Choroid plexus epithelial cell (primary cell): ENCODE measurements at regions not wholly inside any gene's neighbourhood (a gene's known extent, or its start where the extent isn't known, plus 50 kb on each side); places are given as distances from the start of the nearest gene placed in this dataset.

Source experiments
- DNase-seq: peaks from one replicate; pipeline ENCODE4 v3.0.0-alpha.2; 2010; ENCODE audit warnings: low read depth
- H3K4me3 ChIP-seq: 2 replicates; pipeline ENCODE4 v1.5.1; 2011; ENCODE audit warnings: low read depth, mild to moderate bottlenecking, control low read depth, low read length, moderate library complexity
- CTCF ChIP-seq: conservative IDR thresholded peaks from 2 replicates; pipeline ENCODE4 v1.5.1; 2011; ENCODE audit warnings: low read depth, mild to moderate bottlenecking, control low read depth, inconsistent platforms, low read length, moderate library complexity

- no peak for DNase-seq
- no peak for TF ChIP-seq CTCF
- no peak overlapping the region for H3K4me3 ChIP-seq
Measured at GRCh38 chr3:22748453-22749045, 454.6 kb upstream of the UBE2E2 start.

- DNase-seq = no peak
- H3K4me3 ChIP-seq = no peak overlapping the region
- no peak for TF ChIP-seq CTCF
Measured at GRCh38 chr3:22759636-22760310, 443.4 kb upstream of the UBE2E2 start.

- no peak for DNase-seq
- no peak overlapping the region for H3K4me3 ChIP-seq
- TF ChIP-seq CTCF = no peak
Measured at GRCh38 chr3:22765679-22766078, 437.4 kb upstream of the UBE2E2 start.

- no peak overlapping the region for H3K4me3 ChIP-seq
- no peak for DNase-seq
- TF ChIP-seq CTCF = no peak
Measured at GRCh38 chr3:22777834-22778233, 425.3 kb upstream of the UBE2E2 start.

- TF ChIP-seq CTCF = no peak
- no peak for DNase-seq
- H3K4me3 ChIP-seq = no peak overlapping the region
Measured at GRCh38 chr3:22779737-22780136, 423.4 kb upstream of the UBE2E2 start.

- no peak for DNase-seq
- no peak overlapping the region for H3K4me3 ChIP-seq
- no peak for TF ChIP-seq CTCF
Measured at GRCh38 chr3:22792533-22792932, 410.6 kb upstream of the UBE2E2 start.

- no peak for DNase-seq
- no peak overlapping the region for H3K4me3 ChIP-seq
- TF ChIP-seq CTCF = no peak
Measured at GRCh38 chr3:22795917-22796316, 407.2 kb upstream of the UBE2E2 start.
